HG02970 (cell line): ENCODE measurements at regions not wholly inside any gene's neighbourhood (a gene's known extent, or its start where the extent isn't known, plus 50 kb on each side); places are given as distances from the start of the nearest gene placed in this dataset.

Experiments
- ATAC-seq: cut with Tn5 transposase; IDR thresholded peaks from one replicate; pipeline ENCODE4 v1.9.1; 2021; ENCODE audit warnings: mild to moderate bottlenecking, moderate library complexity, moderate number of reproducible peaks; ENCODE audit not compliant: unreplicated experiment, low FRiP score

DNA sequence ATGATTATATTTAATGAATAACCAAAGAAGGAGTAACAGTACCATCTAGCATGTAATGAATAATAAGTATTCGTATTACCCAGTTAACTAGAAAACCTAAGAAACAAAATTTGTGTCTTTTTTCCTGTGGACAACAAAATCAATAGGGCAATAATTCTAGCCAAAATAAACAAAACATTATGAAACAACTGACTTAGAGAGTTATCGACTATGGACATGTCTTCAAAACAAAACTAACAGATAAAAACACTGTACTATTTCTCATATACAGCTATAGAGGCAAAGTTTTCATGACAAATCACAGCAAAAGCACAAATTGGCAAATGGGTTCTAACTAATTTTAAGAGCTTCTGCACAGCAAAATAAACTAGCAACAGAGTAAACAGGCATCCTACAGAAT, 224.1 kb downstream of the ALX1 start:
- ATAC-seq, result no peak

DNA sequence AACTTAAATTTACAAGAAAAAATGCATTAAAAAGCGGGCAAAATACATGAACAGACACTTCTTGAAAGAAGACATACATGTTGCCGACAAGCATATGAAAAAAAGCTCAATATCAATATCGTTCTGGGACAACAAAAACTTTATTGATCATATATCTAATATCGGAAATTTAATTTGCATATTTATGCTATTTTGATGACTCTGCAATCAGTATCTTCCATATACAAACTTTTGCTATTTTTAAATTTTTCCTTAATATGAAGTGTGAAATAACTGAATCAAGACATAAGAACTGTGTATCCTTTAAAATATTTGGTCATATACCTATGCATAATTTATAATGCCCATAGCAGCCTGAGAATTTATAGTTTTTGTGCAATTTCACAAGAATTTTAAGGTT, 224.6 kb downstream of the ALX1 start:
- ATAC-seq, result no peak

DNA sequence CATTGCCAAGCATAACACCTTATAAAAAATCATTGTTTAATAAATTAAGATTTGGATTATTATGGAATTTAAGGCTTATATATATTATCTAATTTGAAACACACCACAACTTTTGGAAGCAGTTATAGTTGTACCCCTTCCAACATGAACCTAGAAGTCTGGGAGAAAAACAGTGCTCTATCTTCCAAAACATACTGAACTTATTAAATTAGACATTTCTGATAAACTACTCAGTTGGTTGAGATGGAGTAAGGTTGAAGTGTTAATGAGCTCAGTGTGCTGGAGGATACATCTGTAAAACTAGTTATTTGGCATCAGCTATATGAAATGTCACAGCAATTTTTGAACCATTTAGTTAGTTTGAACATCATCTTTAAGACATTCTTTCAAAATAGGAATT, 227.4 kb downstream of the ALX1 start:
- ATAC-seq, result no peak

DNA sequence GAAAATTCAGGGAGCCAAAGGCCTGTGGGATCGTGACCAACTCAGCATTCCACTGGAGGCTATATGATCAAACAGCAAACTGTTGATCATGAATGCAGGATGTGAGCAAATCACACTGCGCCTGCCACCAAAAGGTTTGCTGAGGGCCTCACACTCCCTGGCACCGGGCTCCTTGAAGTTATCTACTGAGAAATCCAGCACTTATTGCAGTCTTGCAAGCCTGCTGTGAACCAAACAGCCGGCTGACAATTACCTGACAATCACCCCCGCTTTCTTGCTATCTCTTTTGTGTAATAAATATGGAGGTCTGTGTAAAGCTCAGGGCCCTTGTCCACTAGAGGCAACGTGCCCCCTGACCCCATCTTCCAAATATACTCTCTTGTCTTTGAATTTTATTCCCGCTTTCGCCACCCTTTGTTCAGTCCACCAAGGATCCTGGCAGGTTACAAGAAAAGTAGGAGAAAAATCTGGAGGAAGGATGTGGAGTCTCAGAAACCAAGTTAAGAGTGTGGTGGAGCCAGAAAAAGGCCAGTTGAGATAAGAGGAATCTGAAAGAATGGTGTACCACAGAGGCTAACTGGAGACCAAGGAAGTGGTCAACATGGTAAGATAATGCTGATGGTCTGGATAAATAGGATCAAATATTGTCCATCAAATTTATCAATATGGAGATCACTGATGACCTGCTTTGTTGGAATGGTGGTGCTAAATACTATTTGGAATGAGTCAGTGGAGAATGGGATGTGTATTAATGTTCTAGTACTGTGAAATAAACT, 229.2 kb downstream of the ALX1 start:
- ATAC-seq, result peak; percentile 21

DNA sequence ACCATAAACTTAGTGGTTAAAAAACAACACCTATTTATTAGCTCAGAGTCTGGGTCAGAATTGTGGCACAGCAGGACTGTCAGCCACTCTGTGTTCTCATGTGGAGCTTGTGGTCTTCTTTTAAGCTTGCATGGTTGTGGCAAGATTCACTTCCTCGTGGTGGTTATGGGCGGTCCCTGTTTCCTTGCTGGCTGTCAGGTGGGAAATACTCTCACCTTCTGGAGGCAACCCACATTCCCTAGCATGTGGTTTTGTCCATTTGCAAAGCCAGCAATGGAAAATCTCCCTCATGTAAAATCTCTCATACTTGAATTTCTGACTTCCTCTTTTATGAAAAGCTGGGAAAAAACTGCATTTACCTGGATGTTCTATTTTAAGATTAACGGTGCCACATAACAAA, 229.8 kb downstream of the ALX1 start:
- peak; percentile 72 for ATAC-seq

DNA sequence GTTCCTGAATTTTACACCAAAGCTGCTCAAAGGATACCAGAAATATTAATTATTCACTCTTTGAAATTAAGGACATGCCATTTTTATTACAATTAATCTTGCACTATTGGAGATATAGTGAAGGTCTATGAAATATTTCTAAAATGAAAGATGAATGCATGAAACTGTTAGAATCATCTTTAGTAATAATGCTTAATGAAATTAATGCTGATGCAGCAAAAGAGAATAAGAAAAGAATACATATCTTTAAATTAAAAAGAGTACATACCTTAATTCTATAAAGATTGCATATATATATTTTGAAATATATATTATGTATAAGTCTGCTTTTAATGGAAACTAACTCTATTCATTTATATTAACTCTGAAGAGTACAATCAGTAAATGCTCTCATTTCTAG, 236.0 kb downstream of the ALX1 start:
- no peak for ATAC-seq

DNA sequence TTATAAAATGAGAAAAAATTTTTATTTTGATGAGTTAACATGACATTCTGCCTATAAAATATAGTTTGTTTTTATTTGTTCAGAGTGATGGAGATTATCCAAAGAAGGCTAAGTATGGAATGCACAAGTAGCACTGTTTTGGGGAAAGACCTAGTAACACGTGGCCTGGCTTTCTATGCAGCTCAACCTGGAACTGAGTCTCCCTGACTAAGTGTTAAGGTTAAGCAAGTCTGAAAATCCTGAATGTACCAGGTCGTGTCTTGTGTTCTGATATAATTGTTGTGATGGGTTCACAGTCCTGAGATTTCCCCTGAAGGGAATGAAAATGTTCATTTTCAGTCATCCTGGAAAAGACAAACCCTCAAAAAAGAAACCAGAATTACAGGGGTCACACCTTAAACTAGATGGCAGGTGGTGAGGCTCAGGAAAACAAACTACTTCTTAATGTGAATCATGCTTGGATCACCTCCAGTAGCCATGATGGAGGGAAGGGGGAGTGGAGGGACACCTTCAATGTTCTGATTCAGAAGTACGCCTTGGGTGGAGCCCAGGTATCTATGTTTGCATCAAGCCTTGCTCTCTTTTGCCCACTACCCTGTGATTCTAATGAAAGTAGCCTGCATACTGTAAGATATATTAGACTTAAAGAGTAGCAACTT, 236.8 kb downstream of the ALX1 start:
- ATAC-seq, result no peak

DNA sequence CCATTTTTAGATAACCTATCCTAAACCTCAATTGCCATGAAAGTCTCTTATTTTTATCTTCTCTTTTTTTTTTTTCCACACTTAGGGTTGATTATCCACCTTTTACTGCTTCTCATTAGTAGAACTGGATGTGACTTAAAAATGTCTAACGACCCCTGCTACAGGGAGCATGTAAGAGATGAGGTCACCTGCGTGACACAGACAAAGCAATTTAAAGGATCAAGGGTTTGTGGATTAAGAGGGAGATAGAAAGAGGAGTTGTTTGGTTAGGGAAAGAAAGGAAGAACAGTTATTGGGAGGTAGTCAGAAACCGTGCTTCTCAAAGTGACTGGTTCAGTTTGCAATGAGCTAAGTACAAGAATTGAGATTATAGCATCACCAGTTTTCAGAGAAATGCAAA, 239.1 kb downstream of the ALX1 start:
- no peak for ATAC-seq

DNA sequence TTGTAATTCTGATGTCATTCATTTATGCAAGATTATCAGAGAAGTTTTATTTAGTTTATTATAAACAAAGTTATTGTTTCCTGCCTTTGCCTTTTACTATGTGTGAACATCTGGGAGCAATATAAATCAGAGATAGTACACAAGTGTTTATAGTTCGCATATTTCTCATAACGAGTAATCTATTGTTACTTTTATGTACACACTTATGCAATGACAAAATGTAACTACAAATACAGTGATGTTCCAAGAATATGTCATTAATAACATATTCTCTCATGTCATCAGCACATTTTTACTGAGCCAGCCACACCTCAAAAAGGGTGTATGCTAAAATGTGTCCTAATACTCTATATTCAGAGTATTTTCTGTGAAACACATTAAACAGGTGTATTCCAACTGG, 243.2 kb downstream of the ALX1 start:
- ATAC-seq, result no peak

DNA sequence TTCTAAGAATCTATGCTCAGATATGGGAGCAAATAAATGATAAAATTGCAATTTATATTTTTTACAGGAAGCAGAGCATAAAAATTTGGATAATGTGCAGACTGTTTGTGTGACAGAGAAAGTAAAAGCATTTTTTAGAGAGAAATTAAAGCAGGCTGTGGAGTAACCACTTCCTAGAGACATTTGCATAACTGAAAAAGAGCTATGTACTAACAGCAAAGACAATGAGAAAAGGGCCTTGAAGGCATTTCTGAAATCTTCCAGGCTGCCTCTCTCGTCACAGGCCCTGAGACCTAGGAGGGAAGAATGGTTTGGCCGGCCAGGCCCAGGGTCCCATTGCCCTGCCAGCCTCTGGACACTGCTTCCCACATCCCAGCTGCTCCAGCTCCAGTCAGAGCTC, 247.2 kb downstream of the ALX1 start:
- peak; percentile 58 for ATAC-seq

DNA sequence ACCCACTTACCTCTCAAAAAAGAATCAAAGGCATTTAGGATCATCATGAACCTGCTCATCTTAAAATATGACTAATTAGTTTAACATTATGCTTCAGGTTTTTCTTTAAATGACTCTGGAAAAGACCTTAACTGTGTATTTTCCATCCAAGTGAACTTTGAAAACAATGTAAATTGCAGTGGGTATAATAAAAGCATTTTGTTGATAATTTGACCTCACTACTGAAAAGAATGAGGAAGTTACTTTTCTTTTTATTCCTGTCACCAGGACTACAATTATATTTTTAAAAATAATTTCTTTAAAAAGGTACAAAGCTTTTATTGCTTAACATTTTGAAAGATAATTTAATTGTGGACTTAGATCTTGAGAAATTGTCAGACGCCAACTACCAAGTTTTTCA, 249.9 kb downstream of the ALX1 start:
- ATAC-seq, result no peak

DNA sequence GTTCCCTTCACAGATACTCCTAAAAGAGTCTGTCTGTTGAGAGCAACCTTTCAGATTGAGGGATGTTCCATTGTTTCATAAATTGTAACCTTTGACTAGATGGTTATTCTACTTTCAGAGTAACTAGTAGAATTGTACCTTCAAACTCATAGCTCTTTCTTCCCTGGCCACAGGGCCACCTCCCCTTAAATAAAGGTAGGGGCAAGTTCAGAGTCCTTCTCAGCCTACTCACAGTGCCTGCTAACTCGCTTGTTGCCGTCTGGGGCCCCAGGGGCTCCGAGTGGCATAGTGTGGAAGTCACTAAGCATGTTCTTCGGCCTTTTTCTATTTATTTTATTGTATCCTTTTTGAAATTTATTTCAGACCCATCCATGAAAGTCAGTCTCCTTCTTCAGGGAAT, 250.4 kb downstream of the ALX1 start:
- no peak for ATAC-seq

DNA sequence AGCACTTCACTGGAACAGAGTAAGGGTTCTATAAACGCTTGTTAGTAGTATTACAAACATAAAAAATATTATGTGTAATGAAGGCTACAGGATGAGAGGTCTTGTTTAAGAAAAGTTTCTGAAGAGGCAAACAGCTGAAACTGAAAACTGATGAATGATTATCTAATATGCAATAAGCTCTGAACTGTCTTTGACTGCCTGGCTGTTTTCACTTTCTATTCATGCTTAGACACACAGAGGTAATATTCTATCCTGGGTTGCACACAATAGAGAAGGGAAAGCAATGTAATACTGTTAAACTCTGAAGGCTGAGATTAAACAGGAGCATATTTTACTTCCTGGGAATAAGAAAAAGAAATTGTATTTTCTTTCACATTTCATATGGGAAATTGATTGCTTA, 251.3 kb downstream of the ALX1 start:
- peak; percentile 98 for ATAC-seq

DNA sequence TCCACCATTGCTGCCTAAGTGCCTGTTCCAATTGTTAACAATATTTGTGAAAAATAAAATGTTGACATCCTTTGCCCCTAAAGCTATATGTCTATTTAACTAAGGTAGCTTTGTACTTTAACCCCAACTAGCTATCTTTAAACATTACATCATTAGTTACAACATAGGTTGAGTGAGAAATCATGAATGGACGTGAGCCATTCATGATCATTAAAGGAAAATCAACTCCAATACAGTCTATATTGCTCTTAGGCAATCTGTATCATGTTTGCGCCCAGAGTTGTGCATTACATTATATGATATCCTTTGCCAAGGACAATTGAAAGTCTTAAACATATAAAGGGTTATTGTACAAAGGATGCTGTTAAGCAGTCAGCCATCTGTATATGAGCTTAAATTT, 269.6 kb downstream of the ALX1 start:
- no peak for ATAC-seq

DNA sequence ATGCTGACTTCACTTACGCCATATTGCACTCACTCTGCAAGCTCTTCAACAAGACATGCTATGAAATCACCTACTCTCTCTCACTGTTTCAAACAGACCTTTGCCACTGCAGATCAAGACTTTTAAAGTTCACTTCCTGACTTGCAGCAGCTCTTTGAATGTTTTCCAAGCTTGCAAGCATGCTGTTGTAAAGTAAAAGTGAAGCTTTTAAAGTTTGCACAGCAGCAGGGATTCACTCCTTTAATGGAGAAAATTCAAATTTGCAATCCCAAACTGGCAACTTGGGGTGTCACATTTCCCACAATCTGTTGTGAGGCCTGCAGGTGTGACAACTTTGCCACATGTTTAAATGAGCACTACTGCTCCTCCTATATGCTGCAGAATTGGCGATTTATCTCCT, 270.9 kb downstream of the ALX1 start:
- ATAC-seq, result no peak

DNA sequence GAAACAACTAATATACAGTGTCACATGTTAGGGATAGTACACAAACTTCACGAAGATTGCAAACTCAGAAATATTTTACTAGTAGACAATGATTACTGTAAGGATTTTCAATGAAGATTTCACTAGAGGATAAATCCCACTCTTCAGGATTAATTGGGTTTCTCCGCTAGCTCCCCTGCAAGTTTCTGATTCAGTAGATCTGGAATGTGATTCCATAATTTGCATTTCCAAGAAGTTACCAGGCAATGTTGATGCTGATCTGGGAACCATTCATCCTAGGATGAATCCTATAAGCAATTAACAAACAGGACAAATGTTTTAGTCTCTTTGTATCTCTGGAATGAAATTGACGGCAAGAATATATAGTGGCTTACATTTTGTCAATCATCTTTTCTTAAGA, 272.4 kb downstream of the ALX1 start:
- no peak for ATAC-seq

DNA sequence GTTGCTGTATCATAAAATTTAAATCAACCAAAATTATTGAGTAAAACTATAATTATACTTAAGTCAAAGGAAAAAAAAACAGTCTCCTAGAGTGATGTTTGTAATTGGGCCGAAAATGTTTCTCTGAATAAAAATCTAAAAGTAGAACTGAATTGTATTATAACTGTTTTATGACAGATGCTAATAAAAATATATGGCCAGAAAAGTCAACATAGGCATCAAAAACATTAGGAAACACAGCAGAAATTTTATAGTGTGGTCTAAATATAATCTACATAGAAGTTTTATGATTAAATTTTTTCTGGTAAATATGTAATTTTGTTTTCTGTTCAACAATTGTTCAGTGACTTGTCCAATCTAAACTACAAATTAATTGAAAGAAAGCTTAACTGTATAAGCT, 277.8 kb downstream of the ALX1 start:
- ATAC-seq, result no peak

DNA sequence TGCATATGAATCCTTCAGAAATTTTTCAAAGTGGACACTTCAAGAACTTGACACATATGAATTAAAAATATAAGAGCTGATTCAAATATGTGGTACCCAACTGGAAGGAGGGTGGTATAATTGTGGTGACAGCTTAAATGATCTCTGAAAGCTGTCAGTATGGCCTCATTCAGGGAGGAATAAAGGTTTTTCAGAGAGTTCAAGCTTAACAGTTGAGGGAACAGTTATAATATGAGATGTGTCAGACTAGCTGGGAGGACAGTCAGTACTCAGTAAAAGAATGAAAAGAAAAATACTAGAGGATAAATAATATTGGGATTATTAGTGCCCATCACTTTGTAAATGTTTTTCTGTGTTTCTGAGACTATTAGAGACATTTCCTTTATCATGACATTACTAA, 277.5 kb downstream of the RASSF9 start:
- ATAC-seq, result no peak

DNA sequence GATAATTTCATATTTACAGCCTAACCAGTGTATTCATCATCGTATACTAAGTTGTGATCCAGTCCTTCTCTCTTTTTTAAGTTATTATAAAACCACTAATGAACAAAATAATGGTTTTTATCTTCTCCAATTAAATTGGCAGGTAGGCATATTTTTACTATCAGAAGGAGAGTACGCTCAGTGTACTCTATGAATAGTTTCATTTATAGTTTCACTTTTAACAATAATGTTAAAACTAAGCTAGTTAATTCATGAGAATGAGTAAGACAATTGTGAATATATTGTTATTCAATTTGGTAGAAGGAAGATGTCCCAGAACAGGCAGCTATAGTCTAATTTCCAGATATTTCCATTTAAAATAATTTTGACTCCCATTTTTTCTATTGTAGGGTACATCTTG, 277.1 kb downstream of the RASSF9 start:
- ATAC-seq, result no peak

DNA sequence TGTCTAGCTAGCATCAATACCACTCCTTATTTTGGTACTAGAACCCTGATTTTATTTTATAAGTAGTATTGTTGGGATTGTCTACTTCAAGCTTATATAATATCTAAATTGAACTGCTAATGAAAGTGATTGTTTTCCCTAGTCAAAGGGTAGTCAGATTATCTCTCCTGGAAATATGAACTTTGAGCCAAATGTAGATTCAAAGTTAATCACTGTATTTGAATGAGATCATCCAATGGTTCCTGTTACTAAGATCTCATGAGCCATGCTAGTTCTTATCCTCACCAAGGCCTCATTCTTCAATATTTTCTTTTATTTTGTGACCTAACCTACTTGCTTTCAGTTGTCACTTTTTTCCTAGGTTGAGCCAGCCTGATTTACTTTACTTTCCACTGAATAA, 276.7 kb downstream of the RASSF9 start:
- no peak for ATAC-seq

DNA sequence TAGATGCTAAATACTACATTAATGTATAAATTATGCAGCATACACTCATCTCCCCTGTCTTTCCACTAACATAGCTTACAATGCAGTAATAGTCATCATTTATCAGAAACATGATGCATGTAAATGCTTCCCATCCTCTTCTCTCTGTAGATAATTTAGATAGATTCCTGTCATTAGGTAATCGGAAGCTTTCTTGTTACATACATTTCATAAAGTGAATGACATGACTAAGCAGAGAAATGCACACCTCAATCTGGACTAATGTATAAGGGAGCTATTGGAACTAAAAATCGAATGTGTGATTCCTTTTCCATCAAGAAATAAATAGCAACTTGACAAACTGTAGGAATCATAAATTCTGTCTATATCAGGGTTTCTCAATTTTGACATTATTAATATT, 273.4 kb downstream of the RASSF9 start:
- ATAC-seq, result no peak

DNA sequence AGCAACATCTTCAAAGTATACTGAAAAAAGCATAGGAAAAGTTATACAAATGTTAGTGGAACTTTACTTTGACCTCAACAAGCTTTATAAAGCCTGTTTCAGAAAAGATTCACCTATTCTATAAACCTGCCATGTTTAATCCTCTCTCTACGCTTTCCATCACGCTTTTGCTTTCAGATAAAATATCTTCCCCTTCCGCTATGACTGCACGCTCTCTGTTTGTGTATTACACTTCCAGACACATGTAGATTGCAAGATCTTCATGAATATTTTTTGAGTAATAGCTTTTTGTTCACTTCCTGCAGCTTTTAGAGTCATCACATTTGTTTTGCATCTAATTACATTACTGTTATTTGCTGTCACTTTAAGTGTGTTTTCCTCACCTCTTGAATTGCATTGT, 271.4 kb downstream of the RASSF9 start:
- ATAC-seq, result no peak
